8988T (cell line): ENCODE measurements at regions not wholly inside any gene's neighbourhood (a gene's known extent, or its start where the extent isn't known, plus 50 kb on each side); places are given as distances from the start of the nearest gene placed in this dataset.
"Not testable (repeated sequence)": the region's sequence is repeated elsewhere in the genome, so short reads cannot be mapped to it uniquely, and the experiment has no call there.

ENCODE experiments used
- DNase-seq: peaks from one replicate; pipeline ENCODE4 v3.0.0; 2011

GRCh38 chr5:28725001-28725400 is 1686.6 kb upstream of the CDH9 start:
- DNase-seq = no peak

DNA sequence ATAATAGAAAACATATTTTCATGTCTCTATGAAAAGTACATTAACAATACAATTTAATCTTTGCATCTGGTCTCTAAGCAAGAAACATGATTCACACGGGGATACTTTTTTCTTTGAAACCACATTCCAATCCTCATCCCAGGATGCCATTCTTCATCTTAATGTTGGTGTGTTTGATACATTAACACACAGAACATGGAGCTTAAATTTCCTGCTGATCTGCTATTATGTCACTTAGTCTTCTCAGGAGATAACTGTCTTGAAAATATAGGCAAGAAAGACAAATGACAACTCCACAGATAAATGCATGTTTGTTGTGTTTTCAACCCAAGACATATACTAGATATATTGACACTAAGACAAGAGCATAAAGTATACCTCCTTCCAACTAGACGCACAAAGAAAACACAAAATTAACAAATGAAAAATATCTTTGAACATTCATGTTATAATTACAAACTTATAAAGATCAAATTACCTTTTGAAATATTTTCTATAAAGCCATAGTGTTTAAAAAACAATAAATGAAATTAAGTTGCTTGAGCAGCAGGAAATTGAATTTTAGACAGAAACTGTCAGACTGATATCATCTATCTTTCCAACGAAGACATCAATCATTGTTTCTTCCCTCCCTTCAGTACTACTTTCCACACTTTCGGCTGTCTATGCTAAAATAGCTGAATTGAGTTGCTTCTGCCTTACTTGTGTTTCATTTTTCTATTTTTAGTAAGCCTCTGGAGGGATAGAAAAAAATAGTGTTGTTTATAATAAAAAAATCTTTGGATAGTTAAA is 1676.7 kb upstream of the CDH9 start:
- DNase-seq = no peak

- no peak for DNase-seq
Measured at GRCh38 chr5:28710360-28710759, 1672.0 kb upstream of the CDH9 start.

DNA sequence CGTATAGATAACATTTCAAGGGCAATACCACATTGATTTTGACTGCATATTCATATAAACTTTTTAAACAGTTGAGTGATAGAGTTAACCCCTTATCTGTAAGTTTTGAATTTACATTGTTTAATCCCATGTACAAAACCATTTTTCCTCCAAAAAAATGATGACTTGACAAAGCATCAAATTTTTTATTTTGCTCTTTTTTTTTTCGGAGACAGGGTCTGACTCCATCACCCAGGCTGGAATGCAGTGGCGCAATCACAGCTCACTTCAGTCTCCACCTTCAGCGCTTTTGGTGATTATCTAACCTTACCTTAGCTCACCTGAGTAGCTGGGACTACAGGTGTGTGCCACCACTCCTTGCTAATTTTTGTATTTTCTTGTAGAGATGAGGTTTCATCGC is 1670.1 kb upstream of the CDH9 start:
- DNase-seq = no peak

DNA sequence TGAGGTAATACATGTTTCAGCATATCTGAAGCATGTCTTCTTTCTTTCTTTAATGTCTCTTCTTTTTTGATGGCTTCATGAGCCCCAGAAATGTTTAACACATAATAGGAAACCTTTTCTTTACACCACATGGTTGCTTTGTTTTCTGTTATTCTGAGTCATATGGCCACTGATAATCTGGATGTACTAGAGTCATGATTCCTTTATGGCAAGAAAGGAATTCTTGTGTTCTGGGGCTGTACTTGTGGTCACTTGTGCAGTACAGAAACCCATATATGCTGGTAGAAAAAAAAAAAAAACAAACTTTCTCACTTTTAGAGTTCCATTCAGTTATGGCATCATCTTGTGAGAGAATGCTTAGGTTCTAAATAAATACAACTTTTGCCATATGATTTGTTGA is 1669.3 kb upstream of the CDH9 start:
- no peak for DNase-seq

DNA sequence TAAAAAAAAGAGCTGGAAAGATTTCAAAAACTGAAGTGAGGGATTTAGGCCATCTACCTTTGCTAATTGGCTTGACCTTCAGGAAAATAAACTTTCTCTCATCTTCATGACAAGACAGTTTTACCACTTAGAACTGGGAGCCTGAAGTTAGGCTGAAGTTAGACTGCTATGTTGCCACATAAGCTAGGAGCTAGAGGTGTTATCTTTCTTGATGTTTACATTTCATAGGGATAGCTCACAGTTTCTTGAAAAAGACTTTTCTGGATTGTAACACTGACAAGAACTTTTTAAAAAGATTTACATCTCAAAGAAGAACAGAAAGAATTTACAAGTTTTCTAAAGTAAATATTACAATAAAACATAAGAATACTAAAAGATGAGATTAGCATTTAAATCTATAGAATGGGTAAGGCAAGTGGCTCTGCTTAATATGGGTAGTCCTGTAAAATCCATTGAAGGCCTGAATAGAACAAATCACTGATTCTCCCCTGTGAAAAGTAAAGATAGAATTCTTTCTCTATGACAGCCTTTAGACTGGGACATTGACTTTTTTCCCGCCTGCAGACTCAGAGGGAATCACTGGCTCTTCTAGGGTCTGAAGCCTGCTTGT is 1665.4 kb upstream of the CDH9 start:
- no peak for DNase-seq

- DNase-seq = no peak
Measured at GRCh38 chr5:28691526-28691925, 1653.1 kb upstream of the CDH9 start.

DNA sequence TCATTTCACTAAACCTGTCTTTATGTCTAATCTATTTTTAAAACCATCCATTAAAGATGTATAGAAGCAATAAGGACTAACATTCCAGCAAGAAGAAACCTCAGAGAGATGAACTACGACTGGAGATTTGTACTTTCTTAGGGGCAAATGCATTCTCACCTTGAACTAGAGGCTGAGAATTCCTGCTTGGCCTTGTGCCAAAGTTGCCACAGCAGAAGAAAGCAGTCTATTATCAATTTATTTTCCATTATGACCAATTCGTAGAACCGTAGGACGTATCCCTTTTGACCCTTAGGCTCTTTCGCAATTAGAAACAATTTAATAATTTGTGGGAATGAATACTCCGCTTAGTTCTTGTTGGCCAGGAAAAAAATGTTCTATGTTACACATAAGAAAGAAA is 1647.4 kb upstream of the CDH9 start:
- DNase-seq = no peak

DNA sequence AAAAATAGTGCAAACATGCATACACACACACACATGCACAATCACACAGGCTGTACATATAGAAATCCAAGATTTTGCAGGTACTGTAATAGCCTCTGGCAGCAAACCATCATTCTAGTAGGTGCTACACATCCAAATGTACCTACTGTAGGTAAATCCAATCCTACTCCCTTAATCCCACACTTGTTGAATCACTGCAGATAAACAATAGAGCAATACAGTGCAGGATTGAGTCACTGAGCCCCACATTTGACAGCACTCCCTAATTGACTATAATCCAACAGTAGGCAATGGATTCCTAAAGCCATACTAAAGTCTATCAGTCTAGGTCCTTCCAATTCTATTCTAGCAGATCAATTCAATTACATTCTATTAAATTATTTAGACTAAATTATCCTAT is 1640.5 kb upstream of the CDH9 start:
- no peak for DNase-seq

GRCh38 chr5:28666110-28666509 is 1627.7 kb upstream of the CDH9 start:
- DNase-seq = no peak

- no peak for DNase-seq
Measured at GRCh38 chr5:28648108-28648507, 1609.7 kb upstream of the CDH9 start.

DNA sequence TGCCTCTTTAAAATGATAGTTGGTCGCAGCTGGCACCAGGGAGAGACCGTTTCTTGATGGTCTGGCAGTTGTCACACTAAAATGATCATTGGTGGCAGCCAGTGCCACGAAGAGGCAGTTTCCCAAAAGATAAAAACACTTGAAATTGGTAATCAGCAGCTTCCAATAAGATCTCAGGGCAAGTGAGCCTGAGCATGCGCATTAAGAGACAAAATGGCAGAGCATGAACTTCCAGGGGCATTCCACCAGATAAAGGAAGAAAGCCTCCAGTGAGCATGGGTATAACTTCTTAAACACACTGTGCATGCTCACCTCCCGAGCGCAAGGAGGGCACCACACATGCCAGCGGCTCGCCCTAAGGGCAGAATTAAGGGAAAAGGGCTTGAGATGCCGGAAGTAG is 1594.2 kb upstream of the CDH9 start:
- DNase-seq = no peak

- DNase-seq = peak; percentile 29
Measured at GRCh38 chr5:28603869-28604268, 1565.5 kb upstream of the CDH9 start.

DNA sequence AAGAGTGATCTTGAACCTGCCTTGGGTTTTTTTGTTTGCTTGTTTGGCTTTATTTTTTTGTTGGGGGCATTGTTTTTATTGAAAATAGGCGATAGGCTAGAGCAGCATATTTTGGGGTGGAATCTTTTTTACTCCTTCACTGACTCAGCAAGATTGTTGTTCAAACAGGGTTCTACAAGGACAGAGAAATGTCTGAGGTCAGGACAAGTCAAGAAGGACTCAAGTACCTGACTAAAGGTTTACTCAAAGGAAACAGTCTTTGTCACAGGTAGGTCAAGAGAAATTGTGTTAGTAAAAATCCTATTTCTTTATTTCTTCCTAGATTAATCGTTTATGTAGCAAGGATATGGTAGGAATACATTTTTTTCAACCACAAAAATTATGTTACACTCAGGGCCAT is 1564.0 kb upstream of the CDH9 start:
- DNase-seq = no peak

- DNase-seq = not testable (repeated sequence)
Measured at GRCh38 chr5:28596707-28597106, 1558.3 kb upstream of the CDH9 start.

DNA sequence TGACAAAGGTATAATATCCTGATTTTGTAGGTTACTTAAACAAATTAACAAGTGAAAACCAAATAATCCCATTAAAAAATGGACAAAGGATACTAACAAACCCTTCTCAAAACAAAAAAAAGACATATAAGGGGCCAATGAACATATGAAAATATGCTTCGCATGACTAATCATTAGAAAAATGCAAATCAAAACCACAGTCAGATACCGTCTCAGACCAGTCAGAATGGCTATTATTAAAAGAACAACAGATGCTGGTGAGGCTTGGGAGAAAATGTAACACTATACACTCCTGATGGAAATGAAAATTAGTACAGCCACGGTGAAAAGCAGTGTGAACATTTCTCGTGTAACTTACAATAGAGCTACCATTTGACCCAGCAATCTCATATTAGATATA is 1542.2 kb upstream of the CDH9 start:
- DNase-seq = no peak

GRCh38 chr5:28576022-28576421 is 1537.6 kb upstream of the CDH9 start:
- DNase-seq = no peak

DNA sequence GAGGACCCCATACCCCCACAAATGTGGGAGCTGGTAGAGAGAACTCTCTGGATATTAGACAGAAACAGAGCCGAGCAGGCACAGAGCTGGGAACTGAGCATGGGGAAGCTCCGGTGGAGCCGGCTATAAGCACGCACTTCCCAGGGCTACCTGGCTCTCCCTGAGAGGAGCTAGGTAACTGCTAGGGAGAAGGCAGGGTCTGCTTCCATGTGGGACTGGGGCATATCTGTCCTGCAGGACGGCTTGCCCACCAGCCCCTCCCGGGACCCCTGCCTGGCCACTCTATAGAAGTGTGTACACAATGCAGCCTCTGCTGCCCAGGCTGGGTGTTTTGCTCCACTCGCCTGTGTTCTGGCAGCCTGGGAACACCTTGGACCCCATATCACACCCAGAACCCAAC is 1537.0 kb upstream of the CDH9 start:
- no peak for DNase-seq

DNA sequence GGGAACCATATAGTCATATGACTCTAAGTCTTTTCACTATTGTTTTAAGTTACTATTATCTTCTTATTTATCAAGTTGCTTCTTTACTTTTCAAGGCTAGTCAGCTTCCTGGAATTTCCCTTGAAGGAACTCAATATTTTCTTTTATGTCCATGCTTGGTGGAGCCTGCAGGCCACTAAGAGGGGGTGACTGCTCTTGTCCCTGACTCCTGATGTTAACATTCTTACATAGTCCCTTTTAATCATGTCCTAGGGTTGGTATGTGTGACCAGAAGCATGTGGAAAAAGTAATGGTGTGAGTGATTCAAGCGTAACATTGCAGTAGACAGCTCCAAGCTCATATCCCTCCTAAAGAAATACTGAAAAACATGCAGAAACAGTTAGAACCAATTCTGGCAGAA is 1536.2 kb upstream of the CDH9 start:
- DNase-seq = no peak

DNA sequence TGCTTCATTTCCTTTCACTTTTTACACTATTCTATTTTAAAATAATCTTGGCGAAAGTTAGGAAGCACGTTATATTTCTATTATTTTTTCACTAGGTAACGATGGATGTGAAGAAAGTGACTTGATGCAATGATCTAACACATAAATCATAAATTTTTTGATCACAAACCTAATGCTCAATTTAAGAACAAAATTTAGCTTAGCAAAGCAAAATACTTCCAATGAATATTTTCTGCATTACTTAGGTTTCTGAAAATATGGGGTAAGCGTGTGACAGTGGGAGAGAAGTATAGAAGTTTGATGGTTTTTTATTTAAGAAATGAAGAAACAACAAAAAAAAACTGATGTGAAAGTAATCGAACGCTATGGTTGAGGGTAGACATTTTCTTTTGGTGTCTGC is 1528.7 kb upstream of the CDH9 start:
- DNase-seq = no peak

DNA sequence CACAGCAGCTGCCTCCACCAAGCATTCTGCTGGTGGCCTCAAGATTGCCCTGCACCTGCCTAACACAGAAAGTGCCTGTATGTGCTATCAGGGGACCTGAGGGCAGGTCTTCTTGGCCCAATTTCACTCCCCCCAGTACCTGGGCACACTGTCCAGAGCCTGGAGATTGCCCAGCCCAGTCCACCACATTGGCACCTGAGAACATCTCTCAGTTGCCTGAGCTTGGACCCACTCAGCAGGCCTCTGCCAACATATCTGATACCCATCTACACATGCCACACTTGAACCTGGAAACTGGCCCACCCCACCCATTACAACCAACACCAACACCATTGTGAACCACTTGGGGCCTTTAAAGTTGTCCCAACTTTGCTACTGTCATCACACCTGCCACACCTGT is 1523.1 kb upstream of the CDH9 start:
- DNase-seq = no peak

DNA sequence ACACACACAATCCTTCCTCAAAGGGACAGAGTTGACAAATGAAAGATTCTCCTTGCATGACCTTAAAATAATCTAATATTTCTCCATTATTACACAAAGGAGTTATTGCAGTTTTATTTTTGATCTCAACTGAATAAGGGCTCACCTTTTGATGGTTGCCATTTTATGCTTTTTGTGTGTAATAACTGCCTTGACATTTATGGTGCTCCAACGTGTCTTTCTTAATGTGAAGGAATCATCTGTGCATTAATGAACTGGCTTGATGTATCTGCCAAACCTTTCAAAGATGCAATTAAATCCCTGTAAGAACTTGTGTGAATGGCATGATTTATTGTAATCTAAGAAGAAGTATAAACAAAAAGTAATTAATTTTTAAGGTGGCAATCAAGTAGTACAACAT is 1519.8 kb upstream of the CDH9 start:
- DNase-seq = no peak

- DNase-seq = no peak
Measured at GRCh38 chr5:28557114-28557513, 1518.7 kb upstream of the CDH9 start.

DNA sequence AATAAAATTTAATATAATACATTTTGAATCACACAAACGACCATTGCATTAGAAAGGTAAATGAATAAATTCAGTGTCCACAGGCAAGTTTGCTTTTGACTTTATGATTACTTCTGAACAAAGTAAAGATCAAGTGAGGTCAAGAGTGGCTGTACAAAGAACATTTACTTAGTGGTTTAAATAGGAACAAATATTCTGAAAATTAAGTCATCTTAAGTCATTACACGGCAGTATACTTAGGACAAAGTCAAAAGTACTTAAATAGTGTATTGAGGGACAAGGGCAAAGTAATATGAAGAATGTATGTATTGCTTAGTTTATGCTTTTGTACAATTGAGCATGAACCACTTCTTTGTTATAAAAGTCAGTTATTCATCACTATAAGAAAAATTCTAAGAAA is 1511.2 kb upstream of the CDH9 start:
- no peak for DNase-seq

- no peak for DNase-seq
Measured at GRCh38 chr5:28548856-28549255, 1510.5 kb upstream of the CDH9 start.
